ENCODE measurements at regions not wholly inside any gene's neighbourhood (a gene's known extent, or its start where the extent isn't known, plus 50 kb on each side); places are given as distances from the start of the nearest gene placed in this dataset.
"Not testable (repeated sequence)": the region's sequence is repeated elsewhere in the genome, so short reads cannot be mapped to it uniquely, and the experiment has no call there.

DNA sequence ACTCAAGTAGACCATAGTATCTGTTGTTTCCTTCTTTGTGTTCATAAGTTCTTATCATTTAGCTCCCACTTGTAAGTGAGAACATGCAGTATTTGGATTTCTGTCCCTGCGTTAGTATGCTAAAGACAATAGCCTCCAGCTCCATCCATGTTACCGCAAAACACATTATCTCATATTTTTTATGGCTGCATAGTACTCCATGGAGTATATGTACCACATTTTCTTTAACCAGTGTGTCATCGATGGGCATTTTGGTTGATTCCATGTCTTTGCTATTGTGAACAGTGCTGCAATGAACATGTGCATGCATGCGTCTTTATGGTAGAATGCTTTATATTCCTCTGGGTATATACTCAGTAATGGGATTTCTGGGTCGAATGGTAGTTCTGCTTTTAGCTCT is 148.1 kb upstream of the IRS2 start:
- not testable (repeated sequence) for DNase-seq

DNA sequence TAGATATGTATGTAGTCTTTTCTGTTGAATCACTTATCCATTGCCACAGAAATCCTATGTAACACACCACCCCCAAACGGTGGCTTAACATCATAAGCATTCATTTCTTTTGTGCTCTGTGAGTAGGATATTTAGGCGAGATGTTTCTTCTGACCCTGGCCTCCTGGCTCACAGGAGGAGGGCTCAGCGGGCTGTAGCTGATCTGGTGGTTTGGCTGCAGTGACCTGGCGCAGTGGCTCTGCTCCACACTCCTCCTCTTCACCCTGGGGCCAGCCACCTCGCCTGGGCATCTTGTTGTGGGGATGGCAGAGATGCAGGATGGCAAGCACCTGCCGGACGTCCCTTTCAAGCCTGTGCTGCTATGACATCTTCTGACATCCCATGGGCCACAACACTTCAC is 147.1 kb upstream of the IRS2 start:
- DNase-seq = no peak

DNA sequence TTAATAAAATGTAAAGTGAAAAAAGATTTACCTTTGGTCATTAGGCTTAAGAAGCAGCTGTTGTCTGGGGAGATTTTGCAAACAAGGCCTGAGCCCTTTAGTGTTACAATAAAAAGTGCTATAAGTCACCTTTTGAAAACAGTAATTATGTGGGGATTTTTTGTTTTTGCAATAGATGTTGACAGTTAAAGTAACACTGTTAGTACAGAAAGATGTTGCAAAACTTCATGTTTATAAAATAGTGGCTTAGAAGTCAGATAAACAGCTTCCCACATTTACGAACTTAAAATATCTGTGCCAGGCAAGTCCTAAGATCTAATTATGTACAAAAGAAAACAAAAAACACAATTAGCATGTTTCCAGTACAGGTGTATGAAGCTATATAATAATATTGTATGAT is 138.0 kb upstream of the IRS2 start:
- no peak for DNase-seq

DNA sequence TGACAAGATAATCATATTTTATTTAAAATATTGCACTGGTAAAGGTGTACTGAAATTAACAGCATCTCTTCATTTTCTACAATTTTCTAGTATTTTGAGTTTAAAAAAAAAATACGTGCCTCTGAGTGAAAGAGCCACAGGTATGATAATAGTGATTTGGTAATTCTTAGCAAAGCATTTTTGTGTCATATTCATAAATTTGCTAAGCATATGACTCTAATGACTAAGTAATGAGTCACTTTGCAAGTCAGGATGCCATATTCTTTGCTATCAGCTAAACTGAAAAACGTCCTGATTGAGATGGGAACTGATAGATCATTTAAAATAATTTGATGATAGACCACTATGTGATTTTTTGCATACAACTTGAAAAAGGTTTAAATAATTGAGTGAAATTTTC is 136.1 kb upstream of the IRS2 start:
- DNase-seq = peak; percentile 35

DNA sequence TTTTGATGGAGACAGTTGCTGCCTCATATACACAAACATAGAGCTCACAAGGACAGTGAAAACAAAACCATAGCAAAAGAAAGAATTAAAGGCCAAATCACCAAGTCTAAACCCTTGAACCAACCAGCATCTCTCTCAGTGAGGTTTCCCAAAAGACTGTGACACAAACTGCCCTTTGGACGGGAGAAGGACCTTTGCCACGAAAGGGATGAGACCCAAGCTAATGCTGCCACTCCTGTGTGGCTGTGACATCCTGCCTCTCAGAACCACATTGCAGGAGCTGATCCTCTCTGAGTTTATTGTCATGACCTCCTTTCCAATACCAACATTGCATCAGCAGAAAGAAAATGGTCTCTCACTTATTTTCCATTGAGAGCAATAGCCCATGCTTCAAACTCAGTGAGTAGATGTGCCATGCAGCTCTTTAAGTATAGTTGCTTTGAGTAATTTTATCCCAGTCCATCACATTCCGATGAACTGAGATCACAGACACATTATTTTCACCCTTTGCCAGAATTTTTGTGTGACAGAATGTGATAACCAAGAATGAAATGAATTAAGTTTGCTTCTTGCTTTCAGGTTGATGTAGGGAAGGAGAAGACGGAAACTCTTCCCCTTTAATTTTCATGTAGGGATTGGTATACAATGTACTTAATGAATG is 133.5 kb upstream of the IRS2 start:
- DNase-seq = peak; percentile 74

DNA sequence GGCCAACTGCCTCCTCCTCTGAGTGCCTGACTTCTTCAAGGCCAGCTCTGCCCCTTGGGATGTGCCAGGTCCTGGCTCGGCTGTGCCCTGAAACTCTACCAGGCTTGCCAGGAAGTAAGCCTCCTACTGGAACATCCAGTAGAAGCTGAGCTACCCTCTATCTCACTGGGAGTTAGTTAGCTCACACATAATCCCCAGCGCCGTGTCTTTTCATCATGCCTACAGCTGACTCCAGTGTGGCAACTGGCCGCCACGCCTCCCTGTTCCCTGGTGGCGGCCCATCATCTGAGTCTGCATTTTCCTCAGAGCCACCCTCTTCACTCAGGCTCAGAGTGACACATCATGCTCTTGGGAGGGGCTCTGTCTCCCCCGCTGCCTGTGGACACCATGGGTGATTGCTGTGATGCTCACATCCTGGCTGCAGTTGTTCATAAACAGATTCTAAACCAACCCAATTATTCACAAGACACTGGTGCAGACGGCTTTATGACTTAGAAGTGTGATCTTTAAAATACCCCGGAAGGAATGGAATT is 131.9 kb upstream of the IRS2 start:
- DNase-seq = peak; percentile 74

DNA sequence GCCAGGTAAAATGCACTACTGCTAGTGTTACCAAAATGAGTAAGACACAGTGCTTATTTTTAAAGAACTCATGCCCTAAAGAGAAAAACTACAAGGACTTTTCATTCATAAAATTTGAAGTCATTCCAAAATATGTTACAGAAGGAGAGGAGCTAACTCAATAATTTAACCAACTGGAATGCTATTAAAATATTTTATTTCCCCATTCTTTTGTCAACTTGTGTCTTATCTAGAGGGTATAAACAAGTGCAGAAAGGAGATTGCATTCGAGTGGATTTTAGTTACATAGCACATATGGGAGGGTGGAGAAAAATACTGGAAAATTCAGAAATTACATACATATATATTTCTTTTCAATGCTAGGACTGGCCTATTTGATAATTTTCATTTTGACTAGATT is 131.0 kb upstream of the IRS2 start:
- no peak for DNase-seq

DNA sequence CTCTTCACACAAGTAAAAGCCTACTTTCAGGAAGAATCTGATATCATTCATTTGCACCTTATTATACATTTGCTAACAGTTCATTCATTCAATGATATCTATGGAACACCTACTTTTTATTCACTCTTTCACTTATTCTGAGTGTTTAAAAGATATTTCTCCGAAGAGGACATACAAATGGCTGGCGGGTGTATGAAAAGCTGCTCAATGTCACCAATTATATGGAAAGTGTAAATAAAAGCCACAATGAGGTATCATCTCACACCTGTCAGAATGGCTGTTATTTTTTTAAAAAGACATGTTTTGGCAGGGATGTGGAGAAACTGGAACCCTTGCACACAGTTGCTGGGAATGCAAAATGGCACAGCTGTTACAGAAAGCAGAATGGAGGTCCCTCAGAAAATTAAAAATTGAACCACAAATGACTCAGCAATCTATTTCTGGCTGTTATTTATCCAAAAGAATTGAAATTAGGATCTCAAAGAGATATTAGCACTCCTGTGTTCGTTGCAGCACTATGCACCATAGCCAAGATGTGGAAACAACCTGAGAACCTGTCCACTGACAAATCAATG is 127.6 kb upstream of the IRS2 start:
- DNase-seq = no peak

DNA sequence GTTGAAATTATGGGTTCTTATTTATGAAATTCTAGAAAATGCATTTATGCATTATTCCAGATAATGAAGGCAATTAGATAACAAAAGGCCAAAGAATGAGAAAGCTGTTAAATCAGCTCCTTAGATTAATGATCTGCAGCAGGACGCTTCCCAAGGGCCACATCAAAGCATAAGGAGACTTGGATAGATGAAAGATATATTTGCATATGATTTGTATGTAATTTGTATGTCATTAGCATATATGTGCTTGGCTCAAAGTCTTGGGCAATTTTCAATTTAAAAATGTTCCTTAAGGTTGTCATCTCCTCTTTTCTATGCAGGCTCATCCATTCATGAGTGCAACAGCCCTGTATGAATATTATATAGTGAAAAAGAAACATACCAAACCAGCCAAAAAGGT is 126.8 kb upstream of the IRS2 start:
- no peak for DNase-seq

DNA sequence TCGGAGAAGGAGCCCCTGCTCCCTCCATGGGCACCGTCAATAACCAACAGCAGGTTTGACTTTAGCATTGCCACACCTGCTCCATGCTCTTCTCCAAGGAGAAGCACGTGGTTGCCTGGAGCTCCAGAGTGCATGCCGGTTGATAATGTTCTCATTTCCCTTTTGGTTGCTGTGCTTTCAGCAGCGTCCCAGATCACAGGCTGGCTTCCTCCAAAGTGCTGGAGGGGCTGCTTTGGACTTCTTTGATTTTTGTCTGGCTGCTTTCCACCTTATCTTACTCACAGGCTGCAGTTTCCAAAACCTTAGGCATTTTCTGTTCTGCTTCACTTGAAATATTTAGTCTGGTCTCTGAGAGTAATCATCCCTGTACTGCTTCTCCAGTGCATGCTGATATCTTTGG is 123.8 kb upstream of the IRS2 start:
- peak; percentile 24 for DNase-seq

DNA sequence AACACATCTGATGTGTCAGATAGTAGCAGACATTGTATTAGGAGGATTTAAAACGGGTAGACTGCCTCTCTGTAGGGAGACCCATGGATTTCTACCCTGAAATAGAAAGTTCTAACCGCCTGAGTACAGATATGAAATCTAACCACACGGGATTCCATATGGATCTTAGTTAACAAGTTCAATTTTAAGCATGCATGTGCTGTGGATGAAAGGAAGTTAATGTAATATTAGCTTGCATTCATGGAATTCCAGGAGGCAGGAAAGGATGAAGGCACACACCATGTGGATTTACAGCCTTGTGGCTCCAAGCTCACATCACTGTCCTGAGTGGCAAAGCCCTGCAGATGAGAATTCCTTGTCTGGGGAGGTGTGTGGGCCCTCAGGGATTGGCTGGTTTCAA is 120.6 kb upstream of the IRS2 start:
- DNase-seq = peak; percentile 58

DNA sequence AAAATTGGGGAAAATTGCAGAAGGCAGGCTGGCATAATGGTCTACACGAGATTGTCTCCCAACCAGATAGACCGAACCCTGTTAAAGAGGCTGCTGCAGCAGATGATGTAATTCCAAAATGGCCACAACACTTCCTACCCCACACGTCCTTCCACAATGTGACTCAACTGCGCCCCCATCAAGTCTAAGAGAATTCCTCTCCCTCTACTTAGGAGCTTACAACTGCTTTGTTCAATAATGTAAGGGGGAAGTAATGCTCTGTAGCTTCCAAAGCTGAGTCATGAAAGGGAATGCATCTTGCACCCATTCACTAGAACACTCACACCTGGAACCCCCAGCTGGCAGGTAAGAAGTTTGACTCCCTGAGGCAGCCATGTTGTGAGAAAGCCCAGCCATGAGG is 117.8 kb upstream of the IRS2 start:
- no peak for DNase-seq

DNA sequence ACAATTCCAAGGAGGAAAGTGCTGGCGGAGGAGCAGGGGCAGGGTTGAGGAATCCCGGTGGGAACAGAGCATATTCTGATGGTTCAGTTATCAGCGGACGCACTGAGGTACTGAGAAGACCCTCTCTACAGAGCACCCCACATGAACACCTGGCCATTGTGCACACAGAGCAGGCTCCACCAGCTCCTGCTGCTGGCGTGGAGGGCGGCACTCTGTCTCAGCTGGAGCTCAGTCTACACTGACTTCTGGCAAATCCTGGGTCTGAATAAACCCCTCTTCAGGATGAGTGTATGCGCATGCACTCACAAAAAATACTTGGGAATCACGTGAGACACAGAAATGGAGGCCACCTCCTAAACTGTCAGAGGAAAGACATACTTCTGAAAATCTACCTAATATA is 114.4 kb upstream of the IRS2 start:
- DNase-seq = no peak

DNA sequence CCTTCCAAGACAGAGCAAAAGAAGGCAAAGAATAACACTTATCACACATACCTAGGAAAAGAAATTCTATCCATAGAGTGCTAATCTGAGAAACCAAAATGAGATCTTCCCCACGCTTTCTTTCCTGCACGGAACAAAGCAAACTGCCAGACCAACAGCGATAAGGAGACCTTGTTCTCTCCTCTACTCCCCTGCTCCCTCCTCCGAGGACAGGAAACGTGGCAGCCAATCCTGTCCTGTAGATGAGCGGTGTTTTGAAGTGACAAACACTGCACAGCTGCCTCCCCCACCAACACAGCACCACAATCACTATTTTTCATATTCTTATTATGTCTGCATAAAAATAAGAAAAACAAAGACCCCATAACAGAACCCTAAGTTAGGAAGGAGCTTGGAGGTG is 113.9 kb upstream of the IRS2 start:
- DNase-seq = no peak

DNA sequence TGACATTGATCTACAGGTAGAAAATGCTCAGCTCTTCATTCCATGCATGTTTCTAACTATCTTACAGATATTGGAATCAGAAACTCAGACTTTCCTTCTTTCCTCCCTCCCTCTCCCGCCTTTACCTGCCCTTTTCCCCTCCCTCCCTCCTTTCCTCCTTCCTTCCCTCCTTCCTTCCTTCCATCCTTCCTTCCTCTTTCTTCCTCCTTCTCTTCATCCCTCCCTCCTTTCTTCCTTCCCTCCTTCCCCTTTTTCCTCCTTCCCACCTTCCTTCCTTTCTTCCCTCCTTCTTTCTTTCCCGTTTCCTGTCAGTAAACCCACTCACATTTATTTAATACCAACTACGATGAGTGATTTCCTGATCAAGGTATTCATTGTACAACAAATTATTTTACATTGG is 113.4 kb upstream of the IRS2 start:
- DNase-seq = no peak

DNA sequence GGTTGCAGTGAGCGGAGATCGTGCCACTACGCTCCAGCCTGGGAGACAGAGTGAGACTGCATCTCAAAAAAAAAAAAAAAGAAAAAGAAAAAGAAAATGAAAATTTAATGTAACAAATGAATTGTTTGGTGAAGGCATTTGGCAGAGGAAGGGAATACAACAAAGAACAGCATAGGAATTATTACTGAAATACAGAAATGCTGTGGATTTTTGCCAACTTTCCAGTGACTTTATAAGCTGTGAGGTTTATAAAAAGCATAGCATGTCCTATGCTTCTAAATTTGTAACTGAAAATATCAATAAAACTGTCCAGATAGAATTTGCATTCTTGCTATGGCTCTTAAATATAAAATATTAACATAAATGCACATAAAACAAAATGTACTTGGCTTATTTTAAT is 112.9 kb upstream of the IRS2 start:
- DNase-seq = no peak

DNA sequence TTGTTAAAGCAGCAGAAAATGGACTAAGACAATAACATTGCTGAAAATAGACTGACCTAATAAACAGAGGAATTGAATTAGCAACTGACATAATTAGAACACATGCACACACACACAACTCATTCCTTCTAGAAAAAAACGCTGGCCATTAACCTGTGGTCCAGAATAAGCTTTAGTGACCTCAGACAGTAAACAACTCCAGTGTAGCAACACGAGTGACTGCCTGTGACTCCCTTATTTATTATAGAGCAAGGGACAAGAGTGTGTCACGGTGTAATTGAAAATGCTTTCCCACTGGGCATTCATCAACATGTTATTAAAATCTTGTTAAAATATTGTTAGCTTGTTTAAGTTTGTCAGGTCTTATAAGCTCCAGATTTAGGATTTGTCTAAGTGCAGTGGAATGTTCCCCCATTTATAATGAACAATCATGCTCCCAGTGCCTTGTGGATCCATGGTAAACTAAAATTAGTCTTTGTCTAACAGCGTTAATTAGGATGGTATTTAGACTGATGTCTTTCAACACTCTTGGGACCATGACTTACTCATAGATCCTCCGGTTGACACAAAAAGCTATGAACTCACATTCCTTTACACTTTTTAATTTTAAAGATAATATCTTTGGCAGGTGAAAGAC is 111.7 kb upstream of the IRS2 start:
- no peak for DNase-seq

DNA sequence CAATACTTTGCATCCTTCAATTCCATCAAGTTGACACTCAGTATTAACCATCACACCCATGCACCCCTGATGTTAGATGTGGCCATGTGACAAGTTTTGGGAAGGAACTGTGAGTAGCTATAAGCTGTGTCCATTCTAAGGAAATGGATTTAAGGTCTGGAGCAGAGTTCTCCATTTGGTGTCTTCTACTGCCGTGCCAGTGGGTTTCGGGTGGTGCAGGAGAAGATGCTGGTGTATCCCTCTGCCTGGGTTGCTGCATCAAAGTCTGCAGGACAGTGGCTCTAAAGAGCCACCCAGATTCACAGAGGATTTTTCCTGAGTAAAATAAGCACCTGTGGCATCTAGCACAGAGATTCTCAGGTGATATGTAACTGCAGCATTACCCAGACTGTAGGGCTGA is 105.7 kb upstream of the IRS2 start:
- no peak for DNase-seq

DNA sequence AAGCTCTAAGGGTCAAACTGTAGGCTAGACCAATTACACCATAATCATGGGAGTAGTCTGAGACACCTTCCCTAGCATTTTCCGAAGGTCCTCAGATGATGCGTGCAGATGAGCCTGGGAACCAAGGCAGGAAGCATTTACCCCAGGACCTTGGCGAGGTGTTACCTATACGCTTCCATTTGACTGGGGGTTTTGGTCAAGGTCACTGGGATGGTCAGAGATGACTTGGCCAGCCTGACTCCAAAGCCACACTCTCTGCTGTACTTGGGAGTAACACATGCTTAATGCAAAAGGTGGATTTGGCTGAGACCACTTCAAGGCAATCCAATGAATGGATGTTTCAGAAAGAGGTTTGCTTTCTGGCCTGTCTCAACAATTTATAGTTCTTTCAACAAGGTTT is 98.9 kb upstream of the IRS2 start:
- DNase-seq = no peak

DNA sequence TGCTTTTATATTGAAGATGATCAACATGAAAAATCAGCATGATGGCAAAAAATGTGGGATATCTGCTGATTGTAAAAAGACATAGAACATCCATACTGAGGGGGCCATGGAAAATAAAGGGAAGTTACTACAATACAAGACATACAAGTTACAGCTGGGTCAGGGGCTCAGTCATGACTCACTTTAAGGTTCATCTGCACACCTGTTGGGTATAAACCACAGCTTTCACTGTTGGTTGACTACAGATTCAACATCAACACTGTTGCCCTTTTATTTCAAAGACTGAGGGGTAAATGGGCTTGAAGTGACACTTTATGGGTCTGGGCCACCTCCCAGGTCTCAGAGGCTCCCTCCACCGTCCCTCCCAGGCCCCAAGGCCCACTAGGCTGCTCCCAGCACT is 98.1 kb upstream of the IRS2 start:
- DNase-seq = no peak

DNA sequence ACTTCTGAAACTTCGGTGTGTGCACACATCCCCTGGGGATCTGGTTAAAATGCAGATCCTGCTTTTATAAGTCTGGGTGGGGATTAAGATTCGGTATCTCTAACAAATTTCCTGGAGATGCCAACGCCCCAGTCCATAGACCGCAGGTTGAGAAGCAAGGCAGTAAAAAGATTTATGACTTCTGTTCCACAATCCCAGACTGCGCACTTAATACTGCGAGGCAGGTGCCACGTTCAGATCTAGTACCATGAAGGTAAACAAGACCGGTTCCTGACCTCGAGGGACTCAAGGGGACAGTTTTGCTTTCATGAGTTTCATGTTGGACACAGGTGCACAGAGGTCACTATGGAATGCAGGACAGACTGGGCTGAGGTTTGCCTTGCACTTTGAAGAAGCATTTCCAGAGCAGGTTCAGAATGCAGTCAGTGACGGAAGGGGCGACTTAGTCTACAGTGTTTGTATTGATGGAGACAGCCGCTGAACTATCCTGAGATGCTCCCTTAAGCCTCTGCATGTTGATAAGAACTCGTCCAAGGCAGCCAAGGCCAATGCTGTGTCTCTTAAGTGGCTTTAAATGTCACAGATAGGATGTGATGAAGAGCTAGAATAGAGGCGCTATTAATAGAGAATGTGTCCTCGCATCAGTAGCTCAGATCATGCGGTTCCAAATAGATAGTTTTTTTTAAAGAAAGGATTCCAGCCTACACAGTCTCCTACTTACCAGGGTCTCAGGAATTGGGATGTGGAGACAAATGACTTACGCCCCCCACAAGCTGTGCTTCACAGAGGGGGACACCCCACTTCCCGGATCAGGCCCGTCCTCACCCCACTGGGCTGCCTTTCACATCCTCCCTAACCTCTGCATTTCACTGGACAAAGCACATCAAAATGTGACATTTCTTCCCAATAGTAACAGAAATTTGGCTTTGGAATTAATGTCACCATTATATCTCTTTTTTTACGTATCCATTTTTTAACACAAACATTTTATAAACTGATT is 97.1 kb upstream of the IRS2 start:
- DNase-seq = no peak

DNA sequence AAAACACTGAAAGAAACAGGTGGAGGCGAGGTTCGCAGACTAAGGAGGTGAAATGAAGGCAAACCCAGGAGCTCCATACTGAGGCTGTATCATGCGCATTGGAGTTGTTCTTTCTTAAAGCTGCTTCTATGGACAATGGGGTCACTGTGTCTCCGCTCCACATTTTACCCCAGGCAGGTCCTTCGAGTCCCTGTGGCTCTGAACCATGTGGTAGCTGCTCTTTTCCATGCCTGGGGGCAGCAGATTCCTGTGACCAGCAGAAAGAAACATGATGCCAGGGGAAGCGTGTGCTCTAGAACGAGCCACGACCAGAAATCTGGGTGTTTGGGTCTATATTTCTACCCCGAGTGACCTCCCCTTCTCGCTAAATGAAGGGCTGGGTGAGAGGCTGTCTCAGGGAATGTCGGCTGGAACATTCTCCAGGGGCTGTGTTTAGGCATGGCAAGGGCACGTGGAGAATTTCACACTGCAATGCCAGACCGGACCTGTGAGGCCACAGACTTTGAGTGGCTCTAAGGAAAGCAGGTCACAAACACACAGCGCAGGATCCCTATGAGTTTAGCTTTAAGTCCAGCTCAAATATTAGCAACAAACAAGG is 95.7 kb upstream of the IRS2 start:
- DNase-seq = no peak

DNA sequence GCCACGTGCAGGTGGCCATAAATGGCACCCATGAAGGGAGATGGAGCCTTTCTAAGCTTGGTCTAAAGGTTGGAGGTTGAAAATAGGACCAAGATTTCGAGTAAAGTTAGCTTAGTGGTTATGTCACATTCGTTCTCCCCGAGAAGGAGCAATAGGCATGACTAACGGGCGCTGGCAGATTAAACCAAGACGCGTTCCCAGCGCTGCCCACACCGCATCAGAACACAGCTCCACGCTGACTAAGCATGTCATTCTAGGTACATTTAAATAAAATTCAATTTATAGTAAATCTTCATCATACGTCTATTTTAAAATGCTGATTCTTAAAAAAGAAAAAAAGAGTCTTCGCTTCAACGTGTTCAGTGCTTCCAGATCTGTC is 95.0 kb upstream of the IRS2 start:
- no peak for DNase-seq

Measured in fibroblast of upper back skin (primary cell).